Suprapubic skin (tissue), 3 donors: ENCODE measurements at regions not wholly inside any gene's neighbourhood (a gene's known extent, or its start where the extent isn't known, plus 50 kb on each side); places are given as distances from the start of the nearest gene placed in this dataset.

Source experiments
- CTCF ChIP-seq, 2 donors: fragments of 200-600 bp in 1 of 2; fragments of 450-650 bp in 1 of 2; sonication (generic) in 1 of 2; IDR thresholded peaks; one replicate each; pipeline ENCODE4 v1.5.1; 2016 to 2019; ENCODE audit warnings: antibody characterized with exemption in 2 of 2, mild to moderate bottlenecking in 1 of 2, moderate library complexity in 1 of 2
- POLR2A ChIP-seq, 2 donors: fragments of 450-650 bp; IDR thresholded peaks; one replicate each; pipeline ENCODE4 v1.6.1; 2017; ENCODE audit warnings: antibody characterized with exemption in 2 of 2, mild to moderate bottlenecking in 2 of 2, moderate library complexity in 2 of 2

GRCh38 chr14:32019276-32019675, 57.8 kb upstream of the ARHGAP5 start:
- TF ChIP-seq POLR2A (IDR thresholded peaks at IDR 0.05) (no peak), CTCF (IDR thresholded peaks at IDR 0.05) (no peak)
